K562 (cell line): ENCODE measurements at regions not wholly inside any gene's neighbourhood (a gene's known extent, or its start where the extent isn't known, plus 50 kb on each side); places are given as distances from the start of the nearest gene placed in this dataset.

ENCODE experiments used
- CC2D1A ChIP-seq: fragments of 450-650 bp; IDR thresholded peaks from 2 replicates; pipeline ENCODE4 v1.6.1; 2017; ENCODE audit warnings: mild to moderate bottlenecking
- ZBTB40 ChIP-seq, 2 experiments: fragments of 450-650 bp in 1 of 2; sonication (generic) in 1 of 2; formaldehyde crosslinking in 1 of 2; IDR thresholded peaks; 2 replicates each; pipeline versions ENCODE4 v1.7.1 to v1.9.0; 2016 to 2022; ENCODE audit warnings: inconsistent platforms in 1 of 2, mild to moderate bottlenecking in 1 of 2, missing genetic modification reagents in 1 of 2
- TF ChIP-seq, protein P1 (sequence below): fragments of 450-650 bp; IDR thresholded peaks from 2 replicates; pipeline ENCODE4 v1.6.1; 2016; ENCODE audit warnings: low read depth, mild to moderate bottlenecking, moderate library complexity

GRCh38 chr14:97912217-97912616 lies 1115.0 kb downstream of the VRK1 start (continued):
- TF ChIP-seq ZBTB40 (IDR thresholded peaks at IDR 0.05): no peak
- no peak for TF ChIP-seq ZBTB40 (CRISPR knock-in tag; IDR thresholded peaks at IDR 0.05)
- TF ChIP-seq CC2D1A: no peak
- TF ChIP-seq, protein P1, sequence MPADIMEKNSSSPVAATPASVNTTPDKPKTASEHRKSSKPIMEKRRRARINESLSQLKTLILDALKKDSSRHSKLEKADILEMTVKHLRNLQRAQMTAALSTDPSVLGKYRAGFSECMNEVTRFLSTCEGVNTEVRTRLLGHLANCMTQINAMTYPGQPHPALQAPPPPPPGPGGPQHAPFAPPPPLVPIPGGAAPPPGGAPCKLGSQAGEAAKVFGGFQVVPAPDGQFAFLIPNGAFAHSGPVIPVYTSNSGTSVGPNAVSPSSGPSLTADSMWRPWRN: no peak
- TF ChIP-seq, all 486 proteins: peak for 0
